ENCODE measurements at regions not wholly inside any gene's neighbourhood (a gene's known extent, or its start where the extent isn't known, plus 50 kb on each side); places are given as distances from the start of the nearest gene placed in this dataset.

- no peak for DNase-seq
These were observed 180.3 kb downstream of the EMP1 start for GRCh38 chr12:13376610-13377373.

DNA sequence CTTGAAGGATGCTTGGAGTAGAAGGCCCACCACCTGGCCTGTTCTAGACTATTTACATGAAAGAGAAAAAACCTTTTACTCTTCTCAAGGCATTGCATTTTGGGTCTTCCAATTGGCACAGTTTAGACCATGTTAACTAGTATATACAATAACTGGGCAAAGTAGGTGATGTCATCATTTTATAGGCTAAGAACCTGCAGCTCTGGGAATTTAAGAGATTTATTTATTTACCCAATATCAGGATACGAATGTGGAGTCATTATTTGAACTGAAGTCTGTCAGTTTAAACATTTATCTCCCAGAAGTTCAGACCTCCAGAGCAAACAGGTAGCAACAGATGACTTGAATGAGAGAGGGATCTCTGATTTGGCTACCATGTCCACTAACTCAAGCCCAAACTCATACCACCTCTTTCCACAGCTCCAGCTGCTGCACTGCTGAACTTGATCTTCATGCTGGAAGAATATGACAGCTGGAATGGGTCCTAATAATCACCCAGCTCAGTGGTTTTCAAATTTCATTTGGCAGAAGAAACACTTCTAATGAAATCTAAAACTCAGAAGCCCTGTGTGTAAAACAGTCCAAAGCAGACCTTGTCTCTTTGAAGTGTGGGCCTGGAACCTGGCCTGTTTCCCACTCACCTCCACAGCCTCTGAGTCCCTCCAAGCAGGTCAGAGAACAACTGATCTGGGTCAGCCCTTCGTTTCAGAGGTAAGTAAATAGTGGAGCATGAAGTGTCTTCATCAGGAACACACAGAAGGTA, 179.2 kb downstream of the EMP1 start:
- no peak for DNase-seq

DNA sequence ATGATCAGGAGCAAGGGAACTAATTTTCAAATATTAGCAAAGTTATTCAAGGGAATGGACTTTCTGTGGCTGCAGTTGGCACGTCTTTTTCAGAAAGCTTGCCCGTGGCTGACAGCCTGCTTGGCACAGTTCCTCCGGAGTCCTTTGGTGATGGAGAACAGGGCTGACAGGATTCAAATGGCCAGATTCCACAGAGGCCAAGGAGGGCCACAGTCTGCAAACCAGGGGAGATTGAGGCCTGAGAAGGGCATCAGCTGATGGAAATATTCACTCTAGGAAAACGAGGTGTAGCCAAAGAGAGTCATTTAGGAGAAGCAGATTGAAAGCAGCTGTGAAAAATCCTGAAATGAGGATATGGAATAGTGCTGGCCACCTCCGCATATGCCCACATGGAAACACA, 178.3 kb downstream of the EMP1 start:
- DNase-seq: peak; percentile 61

DNA sequence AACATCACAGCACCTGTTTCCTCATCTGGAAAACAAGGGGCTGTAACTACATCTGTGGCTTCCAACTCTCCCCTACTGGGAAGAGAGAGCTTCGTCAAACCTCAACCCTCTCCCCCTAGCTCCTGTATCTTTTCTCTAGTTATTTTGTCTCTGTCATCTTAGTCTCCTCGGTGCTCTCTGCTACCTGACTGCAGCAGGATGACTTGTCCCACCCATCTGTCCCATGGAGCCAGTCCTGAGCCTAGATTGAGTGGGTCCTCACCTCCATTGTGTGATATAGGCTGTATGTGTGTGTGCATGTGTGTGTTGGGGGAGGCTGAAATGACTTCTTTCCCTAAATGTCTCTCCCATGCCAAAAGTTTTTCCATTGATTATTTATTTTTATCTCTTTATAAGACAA, 177.3 kb downstream of the EMP1 start:
- DNase-seq: no peak

GRCh38 chr12:13373131-13373530, 176.6 kb downstream of the EMP1 start:
- no peak for DNase-seq

- no peak for DNase-seq
These were observed 175.9 kb downstream of the EMP1 start for GRCh38 chr12:13372386-13372785.

GRCh38 chr12:13371797-13372196, 175.3 kb downstream of the EMP1 start:
- DNase-seq: no peak

GRCh38 chr12:13371367-13371766, 174.8 kb downstream of the EMP1 start:
- DNase-seq: no peak

GRCh38 chr12:13369474-13370056, 173.0 kb downstream of the EMP1 start:
- no peak for DNase-seq

DNA sequence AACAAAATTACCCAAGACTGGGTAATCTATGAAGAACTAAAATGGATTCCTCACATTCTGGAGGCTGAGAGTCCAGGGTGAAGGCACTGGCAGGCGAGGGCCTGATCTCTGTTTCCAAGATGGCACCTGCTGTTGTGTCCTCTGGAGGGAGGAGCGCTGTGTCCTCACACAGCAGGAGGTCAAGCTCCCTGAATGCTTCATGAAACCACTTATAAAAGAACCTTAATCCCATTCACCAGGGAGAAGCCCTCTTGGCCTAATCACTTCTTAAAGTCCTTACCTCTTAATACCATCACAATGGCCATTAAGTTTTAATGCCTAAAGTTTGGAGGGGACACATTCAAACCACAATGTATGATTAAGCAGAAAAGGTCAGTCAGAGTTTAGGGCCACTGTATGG, 172.4 kb downstream of the EMP1 start:
- DNase-seq: no peak

GRCh38 chr12:13368431-13368830, 171.9 kb downstream of the EMP1 start:
- DNase-seq: no peak

GRCh38 chr12:13367973-13368372, 171.4 kb downstream of the EMP1 start:
- DNase-seq: no peak

- DNase-seq: peak; percentile 29
These were observed 169.3 kb downstream of the EMP1 start for GRCh38 chr12:13365748-13366366.

- DNase-seq: peak; percentile 41
These were observed 165.8 kb downstream of the EMP1 start for GRCh38 chr12:13362260-13362841.

DNA sequence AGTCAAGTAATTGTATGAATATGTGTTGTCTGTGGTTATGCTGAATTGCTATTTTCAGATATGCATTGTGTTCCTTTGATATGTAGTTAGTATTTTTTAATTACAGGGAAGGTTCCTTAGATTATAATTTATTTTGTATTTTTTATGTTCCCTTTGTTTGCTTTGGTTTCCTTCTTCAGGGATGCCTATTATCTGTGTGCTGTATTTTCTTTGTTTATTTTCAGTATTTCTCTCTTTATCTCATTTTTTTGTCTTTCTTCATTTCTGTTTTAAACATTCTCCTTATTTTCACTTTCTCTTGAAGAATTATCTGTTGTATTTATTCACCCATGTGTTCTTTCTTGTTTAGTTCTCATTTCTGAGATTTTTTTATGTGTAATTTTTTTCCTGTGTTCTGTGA, 163.1 kb downstream of the EMP1 start:
- DNase-seq: no peak

DNA sequence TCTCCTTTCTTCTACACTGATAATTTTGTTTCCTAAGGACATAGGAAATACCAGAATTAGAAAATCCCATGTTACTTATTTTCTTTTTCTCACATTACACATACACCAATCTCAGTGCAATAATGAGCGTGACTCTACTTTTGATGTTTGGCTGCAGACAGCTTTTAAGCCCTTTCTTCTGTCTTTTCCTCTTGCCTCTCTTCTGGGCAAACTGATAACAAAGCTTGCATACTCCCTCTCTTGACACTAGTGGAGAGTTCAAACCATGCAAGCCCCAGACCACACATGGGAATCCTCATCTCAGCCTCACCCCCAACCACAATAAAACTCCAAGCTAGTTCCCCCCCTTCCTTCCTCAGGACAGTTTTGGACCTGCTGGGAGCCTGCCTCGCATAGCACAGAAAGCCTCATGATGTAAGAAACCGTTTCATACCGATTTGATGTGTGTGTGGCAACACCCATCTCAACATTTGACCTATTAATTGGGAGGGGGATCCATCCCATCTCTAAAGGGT, 161.9 kb downstream of the EMP1 start:
- DNase-seq: no peak

DNA sequence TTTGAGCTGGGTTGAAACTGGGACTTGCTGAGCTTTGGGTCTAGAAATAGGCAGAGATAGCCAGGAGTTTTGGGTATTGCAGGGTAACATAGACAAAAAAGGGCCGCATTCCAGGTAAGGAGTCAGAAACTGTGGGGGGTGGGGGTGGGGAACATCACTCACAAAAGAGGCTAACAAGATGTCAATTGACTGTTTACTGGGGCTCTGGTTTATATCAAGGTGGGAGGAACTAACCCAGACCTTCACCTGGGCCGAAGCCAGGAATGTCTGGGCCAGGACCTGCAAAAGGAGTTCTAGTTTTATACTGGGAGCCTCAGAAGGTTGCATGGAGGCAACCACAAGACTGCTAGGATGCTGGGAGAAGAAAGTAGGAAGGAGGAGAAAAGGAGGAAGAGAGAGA, 154.4 kb downstream of the EMP1 start:
- no peak for DNase-seq

GRCh38 chr12:13350381-13350780, 153.9 kb downstream of the EMP1 start:
- DNase-seq: no peak

DNA sequence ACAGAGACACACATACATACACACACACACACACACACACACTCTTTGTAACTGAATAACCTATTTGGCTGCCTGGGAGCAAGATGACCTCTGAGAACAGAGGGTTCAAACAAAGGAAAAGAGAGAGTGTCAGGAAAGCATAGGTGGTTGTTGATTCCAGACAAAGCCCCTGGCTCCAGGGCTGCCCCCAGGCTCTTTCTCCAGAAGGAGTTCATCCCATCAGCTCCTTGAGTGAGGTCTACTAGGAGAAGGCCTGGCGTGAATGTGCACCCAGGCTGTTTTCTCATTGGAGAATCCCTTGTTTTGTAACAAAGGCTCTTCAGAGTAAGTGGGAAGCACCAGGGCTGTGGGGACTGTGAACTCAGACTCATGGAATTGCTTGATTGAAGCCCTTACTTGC, 151.9 kb downstream of the EMP1 start:
- DNase-seq: no peak

- no peak for DNase-seq
These were observed 150.9 kb downstream of the EMP1 start for GRCh38 chr12:13347241-13348043.

GRCh38 chr12:13345722-13346121, 149.2 kb downstream of the EMP1 start:
- no peak for DNase-seq

GRCh38 chr12:13343375-13343774, 146.8 kb downstream of the EMP1 start:
- no peak for DNase-seq
